HG03354 (cell line): ENCODE measurements at regions not wholly inside any gene's neighbourhood (a gene's known extent, or its start where the extent isn't known, plus 50 kb on each side); places are given as distances from the start of the nearest gene placed in this dataset.
"Not testable (repeated sequence)": the region's sequence is repeated elsewhere in the genome, so short reads cannot be mapped to it uniquely, and the experiment has no call there.

ENCODE experiments used
- ATAC-seq: cut with Tn5 transposase; IDR thresholded peaks from one replicate; pipeline ENCODE4 v1.9.1; 2021; ENCODE audit warnings: mild to moderate bottlenecking; ENCODE audit not compliant: unreplicated experiment, poor library complexity, severe bottlenecking

GRCh38 chr2:208784774-208785173 lies 378.2 kb downstream of the PTH2R start:
- ATAC-seq = not testable (repeated sequence)

GRCh38 chr2:208791257-208791656 lies 384.7 kb downstream of the PTH2R start:
- ATAC-seq = no peak

DNA sequence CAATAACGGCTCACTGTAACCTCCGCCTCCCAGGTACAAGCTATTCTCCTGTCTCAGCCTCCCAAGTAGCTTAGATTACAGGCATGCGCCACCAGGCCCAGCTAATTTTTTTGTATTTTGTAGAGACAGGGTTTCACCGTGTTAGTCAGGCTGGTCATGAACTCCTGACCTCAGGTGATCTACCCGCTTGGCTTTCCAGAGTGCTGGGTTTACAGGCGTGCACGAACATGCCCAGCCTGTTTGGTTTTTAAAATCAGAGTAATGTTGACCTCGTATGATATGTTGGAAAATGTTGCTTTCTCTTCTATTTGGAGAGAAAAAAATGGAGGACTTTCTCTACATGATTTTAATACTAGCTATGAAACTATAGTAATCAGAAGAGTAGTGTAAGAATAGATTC lies 386.2 kb downstream of the PTH2R start:
- no peak for ATAC-seq

DNA sequence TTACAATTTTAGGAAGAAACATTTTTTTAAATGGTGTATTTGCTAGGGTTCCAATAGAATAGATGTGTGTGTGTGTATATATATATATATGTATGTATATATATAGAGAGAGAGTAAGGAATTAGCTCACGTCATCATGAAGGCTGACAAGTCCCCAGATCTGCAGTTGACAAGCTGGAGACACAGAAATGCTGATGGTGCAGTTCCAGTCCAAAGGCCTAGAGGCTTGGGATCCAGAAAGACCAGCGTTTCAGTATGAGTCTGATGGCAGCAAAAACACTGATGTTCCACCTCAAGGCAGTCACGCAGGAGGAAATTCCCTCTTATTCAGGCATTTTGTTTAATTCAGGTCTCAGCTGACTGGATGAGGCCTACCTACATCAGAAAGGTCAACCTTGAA lies 386.8 kb downstream of the PTH2R start:
- ATAC-seq = no peak

DNA sequence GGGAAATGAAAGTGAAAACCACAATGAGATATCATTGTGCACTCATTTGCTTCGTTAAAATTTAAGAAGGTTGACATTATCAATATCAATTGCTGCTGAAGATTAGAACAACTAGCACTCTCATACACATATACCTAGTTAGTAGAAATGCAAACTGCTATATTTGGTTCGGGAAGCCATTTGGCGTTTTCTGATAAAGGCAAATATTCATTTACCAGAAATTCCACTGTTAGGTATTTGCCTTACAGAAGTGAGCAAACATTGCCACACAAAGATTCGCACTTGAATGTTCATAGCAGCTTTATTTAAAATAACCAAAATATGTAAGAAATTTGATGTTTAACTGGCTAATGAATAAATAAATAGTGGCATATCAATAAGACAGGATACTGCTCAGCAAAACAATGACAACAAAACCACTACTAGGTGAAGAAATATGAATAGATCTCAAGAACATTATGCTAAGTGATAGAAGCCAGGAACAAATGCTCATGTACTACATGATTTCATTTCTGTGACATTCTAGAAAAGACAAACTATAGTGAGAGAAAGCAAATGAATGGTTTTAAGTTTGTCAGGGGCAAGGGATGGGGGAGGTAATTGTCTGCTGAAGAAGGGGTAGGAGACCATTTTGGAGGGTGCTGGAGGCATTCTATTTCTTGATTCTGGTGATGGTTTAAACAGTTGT lies 387.8 kb downstream of the PTH2R start:
- ATAC-seq = no peak

GRCh38 chr2:208798698-208799097 lies 392.1 kb downstream of the PTH2R start:
- no peak for ATAC-seq

GRCh38 chr2:208799397-208799796 lies 392.8 kb downstream of the PTH2R start:
- ATAC-seq = no peak

- ATAC-seq = not testable (repeated sequence)
Measured at GRCh38 chr2:208800887-208801286, 394.3 kb downstream of the PTH2R start.

GRCh38 chr2:208807756-208808155 lies 401.2 kb downstream of the PTH2R start:
- ATAC-seq = no peak

DNA sequence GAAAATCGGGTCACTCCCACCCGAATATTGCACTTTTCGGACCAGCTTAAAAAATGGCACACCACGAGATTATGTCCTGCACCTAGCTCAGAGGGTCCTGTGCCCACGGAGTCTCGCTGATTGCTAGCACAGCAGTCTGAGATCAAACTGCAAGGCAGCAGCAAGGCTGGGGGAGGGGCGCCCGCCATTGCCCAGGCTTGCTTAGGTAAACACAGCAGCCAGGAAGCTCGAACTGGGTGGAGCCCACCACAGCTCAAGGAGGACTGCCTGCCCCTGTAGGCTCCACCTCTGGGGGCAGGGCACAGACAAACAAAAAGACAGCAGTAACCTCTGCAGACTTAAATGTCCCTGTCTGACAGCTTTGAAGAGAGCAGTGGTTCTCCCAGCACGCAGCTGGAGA lies 405.3 kb downstream of the PTH2R start:
- ATAC-seq = not testable (repeated sequence)

DNA sequence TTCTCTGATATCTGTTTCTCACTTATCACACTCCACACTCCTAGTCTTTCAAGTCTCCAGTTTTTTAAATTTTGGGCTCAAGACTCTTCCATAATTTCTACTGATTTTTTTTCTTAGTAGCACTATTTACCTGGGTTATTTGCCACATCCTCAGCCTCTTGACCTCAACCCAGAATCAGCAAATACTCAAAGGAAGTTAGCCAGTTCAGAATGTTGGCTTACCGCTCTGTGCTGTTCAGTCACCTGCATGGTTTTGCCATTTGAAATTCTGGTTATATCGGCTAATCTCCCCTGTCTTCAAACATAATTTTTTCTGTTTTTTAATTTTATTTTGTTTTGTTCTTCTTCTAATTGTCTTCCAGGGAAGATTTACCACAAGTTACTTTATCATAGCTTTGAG lies 412.6 kb downstream of the PTH2R start:
- no peak for ATAC-seq

GRCh38 chr2:208820014-208820688 lies 413.6 kb downstream of the PTH2R start:
- peak; percentile 97 for ATAC-seq

DNA sequence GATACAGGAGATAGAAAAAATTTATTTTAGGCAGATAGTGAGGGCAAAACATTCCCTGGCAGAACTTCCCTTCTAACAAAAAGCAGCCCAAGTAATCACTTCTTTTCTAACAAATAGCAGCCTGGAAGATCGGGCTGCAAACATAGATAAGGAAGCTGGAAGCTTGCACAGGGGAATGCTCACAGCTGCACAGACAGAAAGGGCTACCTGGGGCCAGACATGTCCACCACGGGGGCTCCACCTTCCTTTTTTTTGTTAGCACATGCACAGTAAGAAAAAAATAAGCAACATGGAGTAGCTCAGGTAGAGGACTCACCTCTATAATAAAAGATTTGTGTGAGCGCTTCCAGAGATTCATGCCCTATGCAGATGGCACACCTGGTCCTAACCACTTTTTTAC lies 420.5 kb downstream of the PTH2R start:
- ATAC-seq = no peak

GRCh38 chr2:208827549-208828221 lies 421.1 kb downstream of the PTH2R start:
- ATAC-seq = no peak

DNA sequence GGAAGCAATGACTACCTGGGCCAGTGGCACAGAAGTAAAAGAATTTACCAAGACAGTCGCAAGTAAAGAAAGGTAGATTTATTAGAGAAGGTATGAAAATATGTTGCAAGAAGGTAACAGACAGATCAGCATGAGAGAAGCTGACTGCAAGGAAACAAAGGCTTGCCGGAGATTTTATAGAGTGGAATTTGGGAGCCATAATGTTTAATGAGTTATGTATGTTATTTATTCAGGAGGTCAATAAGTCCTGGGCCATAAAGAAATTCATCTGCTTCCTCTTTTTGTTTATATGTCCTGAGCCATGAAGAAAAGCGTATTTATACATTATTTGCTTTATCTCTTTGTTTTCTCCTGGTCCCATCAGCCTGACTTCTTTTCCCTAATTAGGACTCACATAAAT lies 423.6 kb downstream of the PTH2R start:
- ATAC-seq = no peak

DNA sequence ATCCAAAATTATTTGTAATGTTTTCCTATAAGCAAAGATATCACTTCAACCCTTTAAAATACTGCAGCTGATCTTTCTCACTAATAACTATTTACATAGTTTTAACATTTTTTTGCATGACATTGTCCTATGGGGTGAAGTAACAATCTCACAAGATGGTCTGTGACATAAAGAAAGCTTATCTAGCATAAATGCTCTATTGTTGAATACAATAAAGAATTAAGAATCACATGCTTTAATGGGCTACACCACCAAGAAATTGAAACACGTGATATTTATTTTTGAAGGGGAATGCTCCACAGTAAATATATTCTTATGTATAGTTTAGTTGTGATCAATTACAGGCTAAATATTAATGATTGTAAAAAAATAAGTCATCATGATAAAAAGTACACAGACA lies 441.1 kb downstream of the PTH2R start:
- ATAC-seq = no peak

GRCh38 chr2:208854717-208855116 lies 448.1 kb downstream of the PTH2R start:
- no peak for ATAC-seq

DNA sequence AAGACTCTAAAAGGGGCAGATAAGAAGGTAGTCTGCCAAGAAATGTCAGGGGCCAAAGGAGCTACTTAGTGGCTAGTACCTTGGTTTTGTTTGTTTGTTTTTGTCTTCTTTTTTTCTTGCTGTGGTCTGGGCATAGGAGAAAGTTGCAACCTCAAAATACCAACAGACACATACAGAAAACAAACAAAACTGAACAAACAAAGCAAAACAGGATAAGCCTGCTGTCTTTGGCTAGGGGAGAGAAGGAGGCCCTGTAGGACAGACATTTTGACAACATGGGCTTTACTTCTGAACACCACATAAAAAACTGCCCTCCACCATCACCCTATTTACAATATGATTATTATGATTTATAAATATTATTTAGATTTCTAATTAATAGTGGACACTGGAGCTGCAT lies 460.8 kb downstream of the PTH2R start:
- no peak for ATAC-seq

GRCh38 chr2:208872591-208872990 lies 466.0 kb downstream of the PTH2R start:
- ATAC-seq = no peak

- no peak for ATAC-seq
Measured at GRCh38 chr2:208879666-208880065, 473.1 kb downstream of the PTH2R start.

DNA sequence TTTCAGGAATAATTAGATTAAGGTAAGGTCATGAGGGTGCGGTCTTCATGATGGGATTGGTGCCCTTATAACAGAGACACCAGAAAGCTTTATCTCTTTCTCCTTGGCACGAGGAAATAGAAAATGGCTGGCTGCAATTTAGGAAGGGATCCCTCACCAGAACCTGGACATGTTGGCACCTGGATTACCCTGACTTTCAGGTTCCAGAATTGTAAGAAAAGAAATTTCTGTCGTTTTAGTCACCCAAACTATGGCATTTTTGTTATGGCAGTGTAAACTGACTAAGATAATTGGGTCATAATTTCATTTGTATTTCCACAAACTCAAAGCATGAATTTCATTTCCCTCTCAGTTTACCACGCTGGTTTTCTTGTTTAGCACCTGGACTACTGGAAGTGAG lies 473.6 kb downstream of the PTH2R start:
- ATAC-seq = no peak
